ENCODE measurements at regions not wholly inside any gene's neighbourhood (a gene's known extent, or its start where the extent isn't known, plus 50 kb on each side); places are given as distances from the start of the nearest gene placed in this dataset.

- no peak for DNase-seq
These were observed 411.2 kb upstream of the SPTLC3 start for GRCh38 chr20:12597551-12597950.

DNA sequence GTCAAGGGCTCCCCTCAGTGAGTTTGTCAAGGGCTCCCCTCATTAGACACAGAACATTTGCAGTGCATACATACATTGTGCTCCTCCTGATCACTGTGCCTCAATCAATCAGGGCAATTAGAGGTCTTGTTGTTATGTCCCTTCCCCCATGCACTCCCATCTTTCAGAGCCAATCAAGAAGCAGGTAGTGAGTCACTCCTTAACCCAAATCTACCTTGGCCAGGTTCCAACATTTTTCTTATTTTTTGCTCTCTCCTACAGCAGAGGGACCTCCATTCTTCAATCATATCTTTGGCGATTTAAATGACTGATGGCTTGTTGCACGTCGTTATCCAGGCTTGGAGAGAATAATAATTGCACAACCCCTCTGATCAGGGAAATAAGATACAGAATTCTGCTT is 409.9 kb upstream of the SPTLC3 start:
- DNase-seq: no peak

GRCh38 chr20:12599494-12599893 is 409.3 kb upstream of the SPTLC3 start:
- no peak for DNase-seq

- peak; percentile 8 for DNase-seq
These were observed 403.0 kb upstream of the SPTLC3 start for GRCh38 chr20:12605751-12606150.

GRCh38 chr20:12610871-12611270 is 397.9 kb upstream of the SPTLC3 start:
- DNase-seq: no peak

GRCh38 chr20:12614764-12615163 is 394.0 kb upstream of the SPTLC3 start:
- DNase-seq: no peak

- no peak for DNase-seq
These were observed 391.7 kb upstream of the SPTLC3 start for GRCh38 chr20:12617076-12617475.

GRCh38 chr20:12623870-12624269 is 384.9 kb upstream of the SPTLC3 start:
- no peak for DNase-seq

DNA sequence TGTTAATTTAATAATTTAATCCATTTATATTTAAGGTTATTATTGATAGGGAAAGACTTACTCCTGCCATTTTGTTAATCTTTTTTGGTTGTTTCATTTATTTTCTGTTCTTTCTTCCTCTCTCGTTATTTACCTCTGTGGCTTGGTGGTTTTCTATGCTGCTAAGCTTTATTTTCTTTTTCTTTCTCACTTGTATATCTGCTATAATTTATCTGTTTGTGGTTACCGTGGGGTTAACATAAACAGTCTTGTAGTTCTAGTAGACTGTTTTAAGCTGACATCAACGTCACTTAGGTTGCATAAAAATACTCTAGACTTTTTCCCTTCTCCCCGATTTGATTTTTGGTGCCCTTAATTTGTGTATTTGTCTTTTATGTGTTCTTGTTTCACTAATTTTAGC is 381.3 kb upstream of the SPTLC3 start:
- DNase-seq: no peak

GRCh38 chr20:12638633-12639312 is 370.0 kb upstream of the SPTLC3 start:
- peak; percentile 70 for DNase-seq

DNA sequence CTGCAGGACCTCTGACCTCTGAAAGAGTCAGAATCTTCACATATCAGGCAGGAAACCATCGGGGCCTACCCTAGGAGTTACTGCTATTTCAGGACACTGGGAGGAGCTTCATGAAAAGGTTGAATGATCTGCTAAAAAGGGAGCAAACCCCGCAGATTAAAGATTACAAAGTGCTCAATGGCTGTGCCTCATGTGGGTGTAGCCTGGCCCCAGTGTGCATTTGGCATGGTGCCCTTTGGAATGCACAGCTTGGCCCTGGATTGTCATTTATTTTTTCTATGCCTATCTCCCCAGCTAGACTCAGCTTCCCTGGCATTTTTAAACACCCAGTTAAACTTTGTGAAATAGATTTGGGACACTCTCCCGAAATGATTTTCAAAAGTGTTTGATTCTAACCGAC is 368.5 kb upstream of the SPTLC3 start:
- no peak for DNase-seq

- DNase-seq: no peak
These were observed 367.2 kb upstream of the SPTLC3 start for GRCh38 chr20:12641619-12642018.

GRCh38 chr20:12644461-12644860 is 364.3 kb upstream of the SPTLC3 start:
- peak; percentile 91 for DNase-seq

DNA sequence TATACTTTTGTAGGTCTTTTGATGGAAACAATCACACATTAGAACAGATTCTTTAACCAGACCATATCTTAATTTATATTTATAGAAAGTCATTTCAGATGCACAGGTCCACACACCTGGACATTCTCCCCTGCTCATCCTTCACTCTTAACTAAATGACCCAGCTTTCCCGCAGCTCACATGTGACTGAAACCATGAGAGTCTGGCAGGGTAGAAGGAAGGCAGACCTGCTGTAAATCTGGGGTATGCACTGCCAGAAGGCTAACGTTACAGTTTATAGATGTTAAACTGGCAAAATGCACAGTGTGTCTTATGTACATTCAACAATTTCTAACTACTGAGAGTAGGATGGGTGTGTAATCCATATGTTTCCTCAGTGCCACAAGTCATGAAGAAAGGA is 359.5 kb upstream of the SPTLC3 start:
- DNase-seq: no peak

GRCh38 chr20:12653642-12654041 is 355.1 kb upstream of the SPTLC3 start:
- no peak for DNase-seq

- DNase-seq: no peak
These were observed 348.8 kb upstream of the SPTLC3 start for GRCh38 chr20:12659942-12660341.

DNA sequence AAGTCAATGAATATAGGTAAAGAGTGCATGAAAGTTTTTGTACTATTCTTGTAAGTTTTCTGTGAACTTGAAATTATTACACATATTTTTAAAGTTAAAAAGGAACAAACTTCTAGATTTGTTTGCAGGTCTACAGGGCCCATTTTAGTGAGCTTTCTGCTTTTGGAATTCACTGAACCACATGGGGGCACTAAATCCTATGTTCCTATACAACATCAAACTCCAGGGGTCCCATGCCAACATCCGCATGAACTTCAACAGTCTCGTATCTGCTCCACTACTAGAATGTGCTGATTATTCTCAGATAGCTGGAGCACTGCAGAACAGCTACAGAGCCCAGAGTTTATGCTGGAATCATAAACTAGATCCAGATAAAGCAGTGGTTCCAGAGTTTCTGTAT is 347.9 kb upstream of the SPTLC3 start:
- DNase-seq: no peak

DNA sequence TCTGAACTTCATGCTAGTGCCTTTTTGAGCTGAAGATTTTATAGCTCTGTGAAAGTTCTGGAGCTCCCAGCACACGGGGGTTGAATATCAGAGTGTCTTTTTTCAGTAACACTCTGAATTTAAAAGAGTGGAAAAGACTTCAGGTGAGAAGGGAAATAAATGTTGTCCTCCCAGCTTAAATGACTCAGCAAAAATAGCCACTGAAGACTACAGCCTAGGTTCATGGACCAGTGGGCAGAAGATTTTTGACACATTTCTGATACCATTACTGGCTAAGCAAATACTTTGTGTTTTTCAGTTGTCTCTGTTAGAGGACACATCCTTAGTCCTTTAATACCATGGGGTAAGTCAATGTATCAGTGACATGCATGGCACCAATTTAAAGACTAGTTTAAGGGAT is 338.5 kb upstream of the SPTLC3 start:
- DNase-seq: no peak

- peak; percentile 90 for DNase-seq
These were observed 335.4 kb upstream of the SPTLC3 start for GRCh38 chr20:12673352-12673751.

DNA sequence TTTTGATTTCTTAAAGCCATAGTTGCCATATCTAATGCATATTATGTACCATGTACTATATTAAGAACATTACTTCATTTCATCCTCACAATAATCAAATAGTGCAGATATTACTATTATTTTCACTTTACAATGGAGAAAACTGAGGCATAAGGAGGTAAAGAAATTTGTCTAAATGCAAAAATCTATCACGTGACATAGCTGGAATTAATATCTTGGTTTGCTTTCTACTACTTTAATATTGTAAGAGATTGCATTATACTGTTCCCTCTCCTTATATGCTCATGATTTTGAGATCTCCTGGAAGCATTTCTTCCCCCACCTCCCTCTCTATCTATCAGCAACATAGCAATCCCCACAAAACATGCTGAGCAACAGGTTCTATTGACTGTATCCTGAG is 330.8 kb upstream of the SPTLC3 start:
- DNase-seq: no peak

GRCh38 chr20:12679447-12679846 is 329.3 kb upstream of the SPTLC3 start:
- no peak for DNase-seq

- no peak for DNase-seq
These were observed 326.2 kb upstream of the SPTLC3 start for GRCh38 chr20:12682613-12683012.

- DNase-seq: no peak
These were observed 321.3 kb upstream of the SPTLC3 start for GRCh38 chr20:12687476-12687875.

- no peak for DNase-seq
These were observed 312.8 kb upstream of the SPTLC3 start for GRCh38 chr20:12695937-12696336.

- DNase-seq: no peak
These were observed 310.0 kb upstream of the SPTLC3 start for GRCh38 chr20:12698817-12699216.
